Activated T-cell treated with anti-CD3 and anti-CD28 coated beads, Interleukin-2, amount 50 U/mL, for 24 hours (primary cell): ENCODE measurements at regions not wholly inside any gene's neighbourhood (a gene's known extent, or its start where the extent isn't known, plus 50 kb on each side); places are given as distances from the start of the nearest gene placed in this dataset.

Experiments
- DNase-seq: peaks from one replicate; pipeline ENCODE4 v3.0.0-alpha.2; 2020
- H3K27ac Mint-ChIP-seq: 2 replicates; pipeline ENCODE4 v1.8.0; 2020; ENCODE audit warnings: mild to moderate bottlenecking, mixed read lengths
- H3K27me3 Mint-ChIP-seq: 2 replicates; pipeline ENCODE4 v1.8.0; 2020; ENCODE audit warnings: mixed read lengths
- H3K36me3 Mint-ChIP-seq: 2 replicates; pipeline ENCODE4 v1.8.0; 2020; ENCODE audit warnings: low read depth, mixed read lengths
- H3K4me1 Mint-ChIP-seq: 2 replicates; pipeline ENCODE4 v1.8.0; 2020; ENCODE audit warnings: low read depth, mixed read lengths
- H3K4me3 Mint-ChIP-seq: 2 replicates; pipeline ENCODE4 v1.8.0; 2020; ENCODE audit warnings: mild to moderate bottlenecking, moderate library complexity, mixed read lengths
- H3K9me3 Mint-ChIP-seq: 2 replicates; pipeline ENCODE4 v1.8.0; 2020; ENCODE audit warnings: mixed read lengths

DNA sequence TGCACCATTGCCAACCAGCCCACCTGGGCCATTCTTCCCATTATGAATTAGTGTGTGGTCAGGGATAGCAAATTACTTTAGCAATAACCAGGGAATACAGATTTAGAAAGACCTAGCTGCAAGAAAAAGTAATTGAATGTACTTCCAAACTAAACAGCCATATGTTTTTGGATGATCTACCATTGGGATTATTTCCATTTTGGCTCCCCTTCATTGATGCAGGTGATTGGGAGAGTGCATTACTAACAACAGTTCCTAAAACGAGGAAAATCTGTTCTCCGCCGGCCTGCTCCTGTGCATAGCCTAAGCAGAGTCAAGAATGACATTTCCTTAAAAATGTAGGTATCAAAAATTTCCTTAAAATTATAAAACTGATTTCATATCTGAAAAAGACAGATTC lies 58.5 kb downstream of the MAIP1 start:
- peaks cover 14% of the 10 kb centered on the region for H3K27me3 Mint-ChIP-seq
- H3K27ac Mint-ChIP-seq: no peak overlapping the region
- no peak for DNase-seq
- H3K9me3 Mint-ChIP-seq: peaks cover 3% of the 10 kb centered on the region
- no peaks in the 10 kb centered on the region for H3K4me1 Mint-ChIP-seq
- no peak overlapping the region for H3K4me3 Mint-ChIP-seq
- no peaks in the 10 kb centered on the region for H3K36me3 Mint-ChIP-seq

DNA sequence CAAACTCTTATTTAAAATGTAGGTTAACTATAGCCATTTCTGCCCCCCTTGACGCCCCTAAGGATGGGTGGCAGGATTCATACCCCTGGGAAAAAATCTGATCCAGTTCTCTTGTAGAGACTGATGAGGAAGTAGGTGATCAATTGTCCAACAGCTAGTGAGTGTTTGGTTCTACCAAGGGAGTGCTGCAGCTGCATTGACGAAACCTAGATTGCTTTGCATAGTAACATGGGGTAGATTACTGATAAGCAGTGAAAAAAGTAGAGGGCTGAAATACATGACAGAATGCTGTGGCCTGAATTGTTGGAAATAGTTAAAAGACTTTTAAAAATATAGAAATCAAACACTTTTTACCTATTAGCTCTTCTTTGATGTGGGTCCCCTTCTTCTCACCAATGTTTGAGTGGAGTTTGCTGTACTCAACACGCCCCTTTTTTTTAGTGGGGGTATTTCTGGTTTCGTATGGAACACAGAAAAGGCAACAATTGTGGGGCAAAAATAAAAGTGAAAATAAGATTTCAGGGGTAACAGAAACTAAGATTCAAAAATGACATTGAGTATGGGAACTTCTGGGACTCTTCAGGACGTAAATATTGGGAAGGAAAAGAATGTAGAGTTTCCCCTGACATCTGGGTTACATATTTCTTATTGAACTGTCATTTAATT lies 66.2 kb downstream of the MAIP1 start:
- peaks cover 3% of the 10 kb centered on the region for H3K9me3 Mint-ChIP-seq
- no peaks in the 10 kb centered on the region for H3K4me1 Mint-ChIP-seq
- H3K27ac Mint-ChIP-seq: no peak overlapping the region
- no peak for DNase-seq
- H3K4me3 Mint-ChIP-seq: no peak overlapping the region
- H3K36me3 Mint-ChIP-seq: no peaks in the 10 kb centered on the region
- H3K27me3 Mint-ChIP-seq: peaks cover 13% of the 10 kb centered on the region

DNA sequence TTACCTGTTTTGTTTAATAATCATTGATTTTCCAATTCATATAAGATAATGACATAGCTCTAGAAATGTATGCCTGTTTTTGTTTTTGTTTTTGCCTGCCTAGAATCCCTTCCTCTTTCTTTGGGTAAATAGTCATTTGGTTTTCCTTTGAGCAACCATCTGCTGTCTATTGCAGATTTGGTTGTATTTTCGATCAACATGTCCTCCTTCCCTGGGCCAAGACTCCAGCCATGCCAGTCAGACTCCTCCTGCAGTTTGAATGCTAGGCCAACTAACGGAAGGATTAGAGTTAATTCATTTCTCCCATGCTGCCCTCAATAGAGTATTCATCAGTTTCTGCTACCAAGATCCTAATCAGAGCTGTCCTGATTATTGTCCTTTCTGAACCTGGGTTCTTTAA lies 67.1 kb downstream of the MAIP1 start:
- no peak overlapping the region for H3K27ac Mint-ChIP-seq
- H3K4me1 Mint-ChIP-seq: no peaks in the 10 kb centered on the region
- peaks cover 10% of the 10 kb centered on the region for H3K27me3 Mint-ChIP-seq
- no peak overlapping the region for H3K4me3 Mint-ChIP-seq
- H3K36me3 Mint-ChIP-seq: no peaks in the 10 kb centered on the region
- no peak for DNase-seq
- no peaks in the 10 kb centered on the region for H3K9me3 Mint-ChIP-seq

DNA sequence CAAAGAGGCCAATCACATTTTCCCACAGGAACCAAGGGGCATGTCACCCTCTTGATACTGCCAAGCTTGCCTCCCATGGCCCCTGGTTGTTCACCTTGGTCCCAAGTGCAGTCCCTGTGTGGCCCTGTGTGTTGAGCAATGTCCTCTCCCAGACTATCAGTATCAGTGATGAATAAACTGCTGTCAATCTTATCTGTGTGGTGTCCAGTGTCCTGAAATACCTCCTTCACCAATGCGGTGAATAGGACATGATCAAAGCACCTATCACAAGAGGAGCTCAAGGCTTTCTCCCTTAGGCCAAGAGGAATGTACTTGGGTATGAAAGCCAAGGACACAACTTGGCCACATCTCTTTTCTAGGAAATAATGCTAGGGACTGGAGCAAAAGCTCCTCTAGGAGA lies 68.2 kb downstream of the MAIP1 start:
- peaks cover 3% of the 10 kb centered on the region for H3K27me3 Mint-ChIP-seq
- no peak for DNase-seq
- H3K9me3 Mint-ChIP-seq: no peaks in the 10 kb centered on the region
- H3K4me1 Mint-ChIP-seq: no peaks in the 10 kb centered on the region
- H3K4me3 Mint-ChIP-seq: no peak overlapping the region
- H3K36me3 Mint-ChIP-seq: no peaks in the 10 kb centered on the region
- no peak overlapping the region for H3K27ac Mint-ChIP-seq

DNA sequence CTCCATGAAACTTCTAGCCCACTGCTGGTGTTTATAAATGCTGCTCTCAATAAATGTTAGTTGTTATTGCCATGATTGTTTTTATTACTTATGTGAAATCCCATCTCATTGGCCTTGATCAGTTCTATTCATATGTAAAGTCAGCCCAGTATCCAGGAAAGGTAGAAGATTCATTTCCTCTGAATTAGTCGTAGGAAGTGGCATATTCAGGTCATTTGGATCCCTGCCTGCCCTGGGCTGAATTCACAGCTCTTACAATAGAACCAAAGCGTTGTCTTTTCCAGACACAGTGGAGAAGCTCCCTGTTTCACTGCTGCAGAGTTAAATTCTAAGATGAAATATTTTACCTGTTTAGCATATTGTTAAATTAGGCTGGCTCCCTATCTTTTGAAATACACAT lies 70.3 kb downstream of the MAIP1 start:
- DNase-seq: no peak
- Mint-ChIP-seq H3K4me3 (no peak overlapping the region), H3K27me3 (peaks cover 3% of the 10 kb centered on the region), H3K36me3 (no peaks in the 10 kb centered on the region), H3K27ac (no peak overlapping the region), H3K4me1 (no peaks in the 10 kb centered on the region), H3K9me3 (no peaks in the 10 kb centered on the region)

DNA sequence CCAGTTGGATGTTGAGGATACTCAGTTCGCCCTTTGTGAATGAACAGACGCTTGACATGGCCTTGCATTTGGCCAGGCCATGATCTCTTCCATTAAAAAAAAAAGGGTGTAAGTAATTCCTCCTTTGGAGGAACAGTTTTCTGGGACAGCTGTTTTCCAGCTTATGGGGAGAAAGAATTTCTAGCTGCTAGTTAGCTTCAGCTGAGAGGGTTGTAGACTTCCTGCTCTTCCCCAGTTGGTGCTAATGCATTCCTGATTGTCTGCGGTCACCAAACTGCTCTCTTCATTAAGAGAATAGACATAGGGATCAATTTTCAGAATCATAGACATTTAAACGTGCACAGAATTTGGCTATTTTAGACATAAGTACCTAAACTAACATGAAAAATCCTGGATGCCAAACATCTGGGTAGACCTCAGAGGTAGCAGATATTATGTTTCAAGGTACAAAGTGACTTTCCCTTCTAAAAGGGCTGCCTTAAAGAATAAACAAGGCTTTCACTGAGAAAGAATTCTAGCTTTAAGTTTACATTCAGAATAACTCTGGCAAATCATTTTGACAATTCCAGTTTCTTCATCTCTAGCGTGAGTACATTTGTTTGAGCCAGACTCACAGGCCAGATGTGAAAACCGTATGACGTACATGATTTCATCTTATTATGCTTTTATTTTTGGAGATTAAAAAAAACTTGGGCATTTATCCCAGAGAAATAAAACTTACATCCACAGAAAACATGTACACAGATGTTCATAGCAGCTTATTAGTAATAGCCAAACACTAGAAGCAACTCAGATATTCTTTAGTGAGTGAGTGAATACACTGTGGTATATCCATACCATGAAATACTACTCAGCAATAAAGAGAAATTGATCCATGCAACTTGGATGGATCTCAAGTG lies 71.2 kb downstream of the MAIP1 start:
- H3K27ac Mint-ChIP-seq: no peak overlapping the region
- H3K9me3 Mint-ChIP-seq: no peaks in the 10 kb centered on the region
- H3K36me3 Mint-ChIP-seq: no peaks in the 10 kb centered on the region
- no peak overlapping the region for H3K4me3 Mint-ChIP-seq
- peaks cover 3% of the 10 kb centered on the region for H3K27me3 Mint-ChIP-seq
- H3K4me1 Mint-ChIP-seq: no peaks in the 10 kb centered on the region
- DNase-seq: no peak

DNA sequence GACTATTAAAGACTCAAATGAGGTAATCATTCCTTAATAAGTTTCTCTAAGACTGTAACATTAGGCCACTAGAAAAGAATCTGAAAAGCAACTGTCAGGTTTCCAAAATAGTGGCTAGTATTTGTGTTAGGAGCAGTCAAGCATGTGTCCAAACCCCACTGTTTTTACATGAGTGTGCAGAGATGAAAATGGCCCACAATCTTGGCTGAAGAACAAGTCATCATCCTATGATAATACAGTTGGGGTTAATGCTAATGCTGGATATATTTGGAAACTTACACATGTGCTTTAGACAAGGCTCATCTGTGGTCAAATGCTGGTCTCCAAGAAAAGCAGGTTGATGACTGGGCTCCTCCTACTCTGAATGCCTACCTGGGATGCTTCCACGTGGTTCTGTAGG lies 73.6 kb downstream of the MAIP1 start:
- Mint-ChIP-seq H3K9me3 (no peaks in the 10 kb centered on the region), H3K4me3 (no peak overlapping the region), H3K4me1 (no peaks in the 10 kb centered on the region), H3K27ac (no peak overlapping the region), H3K36me3 (no peaks in the 10 kb centered on the region), H3K27me3 (peaks cover 9% of the 10 kb centered on the region)
- DNase-seq: no peak

DNA sequence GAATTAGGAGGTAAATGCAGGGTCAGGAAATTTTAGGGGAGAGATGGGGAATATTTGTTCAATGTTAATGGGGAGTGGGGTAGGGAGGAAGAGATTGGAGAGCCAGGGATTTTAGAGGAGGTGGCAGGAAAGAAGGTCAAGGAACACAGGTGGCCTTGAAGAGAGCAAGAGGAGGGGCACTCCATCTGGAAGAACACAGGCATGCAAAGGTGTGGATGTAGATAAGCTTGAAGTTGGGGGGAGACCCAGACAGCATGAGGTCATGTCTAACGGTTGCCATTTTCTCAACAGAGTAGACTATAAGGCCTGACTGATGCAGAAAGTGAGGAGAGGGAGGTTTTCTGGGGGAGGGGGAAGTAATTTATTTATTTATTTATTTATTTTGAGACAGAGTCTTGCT lies 77.5 kb downstream of the MAIP1 start:
- no peak overlapping the region for H3K27ac Mint-ChIP-seq
- H3K9me3 Mint-ChIP-seq: no peaks in the 10 kb centered on the region
- H3K4me3 Mint-ChIP-seq: no peak overlapping the region
- H3K4me1 Mint-ChIP-seq: no peaks in the 10 kb centered on the region
- H3K36me3 Mint-ChIP-seq: no peaks in the 10 kb centered on the region
- H3K27me3 Mint-ChIP-seq: peaks cover 8% of the 10 kb centered on the region
- DNase-seq: no peak

DNA sequence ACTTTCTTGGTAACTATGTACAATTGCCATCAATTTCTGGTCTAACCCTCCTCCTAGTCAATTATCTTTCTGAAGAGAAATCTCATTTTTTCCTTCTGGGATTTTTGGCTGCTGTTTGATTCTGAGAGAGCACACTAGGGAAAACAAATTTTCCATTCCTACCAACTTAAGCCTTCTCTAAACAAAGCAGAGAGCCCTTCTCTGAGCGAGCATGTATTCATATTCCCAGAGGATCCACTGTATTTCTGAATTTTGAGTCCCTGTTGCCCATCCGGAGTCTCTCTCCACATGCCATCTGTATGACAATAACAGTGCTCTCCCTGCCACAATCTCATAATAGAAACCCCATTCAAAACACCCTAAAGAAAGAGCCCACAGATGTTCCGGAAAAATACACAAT lies 78.5 kb downstream of the MAIP1 start:
- H3K9me3 Mint-ChIP-seq: no peaks in the 10 kb centered on the region
- H3K36me3 Mint-ChIP-seq: no peaks in the 10 kb centered on the region
- no peak overlapping the region for H3K4me3 Mint-ChIP-seq
- H3K27me3 Mint-ChIP-seq: peaks cover 8% of the 10 kb centered on the region
- no peak overlapping the region for H3K27ac Mint-ChIP-seq
- no peaks in the 10 kb centered on the region for H3K4me1 Mint-ChIP-seq
- no peak for DNase-seq

DNA sequence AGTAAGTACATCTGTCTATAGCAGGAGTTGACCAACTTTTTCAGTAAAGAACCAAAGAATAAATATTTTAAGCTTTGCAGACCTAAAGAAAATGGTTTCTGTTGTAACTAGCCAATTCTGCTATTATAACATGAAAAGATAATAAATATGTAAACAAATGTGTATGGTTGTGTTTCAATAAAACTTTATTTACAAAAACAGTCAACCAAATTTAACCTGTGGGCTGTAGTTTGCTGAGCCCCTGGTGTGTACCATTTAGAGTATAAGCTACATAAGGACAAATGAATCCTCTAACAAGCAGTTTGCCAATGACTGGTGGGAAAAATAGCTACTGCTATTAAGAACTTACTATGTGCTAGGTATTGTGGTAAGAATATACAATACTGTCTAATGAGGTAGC lies 79.4 kb downstream of the MAIP1 start:
- Mint-ChIP-seq H3K9me3 (no peaks in the 10 kb centered on the region), H3K27me3 (peaks cover 12% of the 10 kb centered on the region), H3K4me1 (no peaks in the 10 kb centered on the region), H3K27ac (no peak overlapping the region), H3K36me3 (no peaks in the 10 kb centered on the region), H3K4me3 (no peak overlapping the region)
- no peak for DNase-seq

DNA sequence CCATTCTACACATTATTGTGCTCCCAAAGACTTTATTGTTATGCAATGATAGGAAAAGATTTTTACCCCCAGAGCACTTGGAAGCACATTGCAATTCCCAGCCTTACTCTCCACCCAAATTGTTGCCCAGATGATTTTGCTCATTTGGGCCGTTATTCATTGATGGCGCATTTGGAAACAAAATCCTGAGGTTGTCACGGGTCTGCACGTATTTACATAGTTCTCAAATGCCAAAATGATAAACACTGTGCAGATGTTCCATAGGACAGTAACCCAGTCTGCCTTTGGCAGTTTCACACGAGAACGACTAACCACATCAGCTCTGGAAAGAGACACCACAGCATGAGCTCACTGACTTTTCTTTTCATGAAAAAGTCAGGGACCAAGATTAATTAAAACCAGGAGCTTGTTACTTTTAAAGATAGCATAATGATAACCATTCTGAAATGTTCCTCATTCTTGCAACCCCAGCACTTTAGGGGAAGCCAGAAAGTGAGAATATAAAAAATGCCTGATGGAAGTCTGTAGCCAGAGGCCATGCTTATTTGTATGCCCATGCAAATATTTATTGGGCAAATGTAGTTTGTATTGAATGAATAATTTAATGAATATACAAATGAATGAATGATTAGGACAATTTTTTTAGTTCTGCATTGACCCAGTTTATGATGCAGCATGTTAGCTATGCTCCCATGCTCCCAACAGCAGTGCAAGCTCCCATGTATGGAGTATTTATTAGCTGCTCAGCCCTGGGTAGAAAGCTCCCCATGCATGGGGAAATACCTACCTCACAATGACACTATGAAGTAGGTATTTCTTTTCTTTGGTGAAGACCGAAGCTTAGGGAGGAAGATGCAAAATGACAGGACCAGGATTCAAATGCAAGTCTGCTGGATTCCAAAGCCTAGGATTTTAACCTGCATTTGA lies 84.6 kb downstream of the MAIP1 start:
- H3K27me3 Mint-ChIP-seq: peaks cover 15% of the 10 kb centered on the region
- no peak for DNase-seq
- H3K4me1 Mint-ChIP-seq: no peaks in the 10 kb centered on the region

DNA sequence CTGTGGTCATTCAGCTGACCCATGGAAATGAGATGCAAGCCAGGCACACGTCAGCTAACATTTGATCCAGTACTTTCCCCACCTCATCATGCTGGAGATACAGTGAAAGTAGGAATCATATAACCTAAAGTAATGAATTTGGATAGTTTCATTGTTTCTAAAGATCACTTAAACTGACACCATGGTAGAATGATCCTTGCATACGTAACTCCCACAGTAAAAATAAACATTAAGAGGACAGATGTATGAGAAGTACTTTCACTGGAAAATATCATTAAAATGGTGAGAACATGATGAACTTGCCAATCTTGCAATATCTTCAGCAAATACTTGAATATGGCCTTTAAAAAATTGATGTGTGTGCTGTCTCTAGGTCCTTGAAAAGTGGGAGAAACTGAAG lies 85.4 kb downstream of the MAIP1 start:
- Mint-ChIP-seq H3K4me3 (no peak overlapping the region), H3K36me3 (no peaks in the 10 kb centered on the region), H3K27me3 (peaks cover 15% of the 10 kb centered on the region), H3K9me3 (peaks cover 10% of the 10 kb centered on the region), H3K4me1 (no peaks in the 10 kb centered on the region), H3K27ac (no peak overlapping the region)
- DNase-seq: no peak

More for the DNA sequence above, 84.6 kb downstream of the MAIP1 start:
- H3K27ac Mint-ChIP-seq: no peak overlapping the region
- peaks cover 6% of the 10 kb centered on the region for H3K9me3 Mint-ChIP-seq
- H3K4me3 Mint-ChIP-seq: no peak overlapping the region
- H3K36me3 Mint-ChIP-seq: no peaks in the 10 kb centered on the region

DNA sequence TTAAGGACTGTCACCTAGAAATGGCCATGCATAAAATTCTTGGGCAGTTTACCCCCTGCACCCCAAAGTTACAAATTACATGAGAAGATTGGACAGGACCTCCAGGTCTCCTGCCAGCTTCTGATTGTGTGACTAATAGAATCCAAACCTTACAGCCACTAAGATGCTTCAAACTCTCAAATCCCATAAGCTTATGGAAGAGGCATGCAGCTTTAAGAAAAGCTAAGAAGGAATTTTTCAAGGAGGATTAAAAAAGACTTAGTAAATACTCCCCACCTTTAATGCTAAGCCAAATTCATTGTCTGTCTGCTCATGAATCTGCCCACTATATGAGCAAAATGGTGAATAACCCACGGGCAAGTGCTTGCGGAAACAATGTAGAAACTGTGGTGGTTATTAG lies 86.3 kb downstream of the MAIP1 start:
- Mint-ChIP-seq H3K4me3 (no peak overlapping the region), H3K36me3 (no peaks in the 10 kb centered on the region), H3K4me1 (no peaks in the 10 kb centered on the region), H3K9me3 (peaks cover 14% of the 10 kb centered on the region), H3K27me3 (peaks cover 15% of the 10 kb centered on the region), H3K27ac (no peak overlapping the region)
- DNase-seq: no peak

DNA sequence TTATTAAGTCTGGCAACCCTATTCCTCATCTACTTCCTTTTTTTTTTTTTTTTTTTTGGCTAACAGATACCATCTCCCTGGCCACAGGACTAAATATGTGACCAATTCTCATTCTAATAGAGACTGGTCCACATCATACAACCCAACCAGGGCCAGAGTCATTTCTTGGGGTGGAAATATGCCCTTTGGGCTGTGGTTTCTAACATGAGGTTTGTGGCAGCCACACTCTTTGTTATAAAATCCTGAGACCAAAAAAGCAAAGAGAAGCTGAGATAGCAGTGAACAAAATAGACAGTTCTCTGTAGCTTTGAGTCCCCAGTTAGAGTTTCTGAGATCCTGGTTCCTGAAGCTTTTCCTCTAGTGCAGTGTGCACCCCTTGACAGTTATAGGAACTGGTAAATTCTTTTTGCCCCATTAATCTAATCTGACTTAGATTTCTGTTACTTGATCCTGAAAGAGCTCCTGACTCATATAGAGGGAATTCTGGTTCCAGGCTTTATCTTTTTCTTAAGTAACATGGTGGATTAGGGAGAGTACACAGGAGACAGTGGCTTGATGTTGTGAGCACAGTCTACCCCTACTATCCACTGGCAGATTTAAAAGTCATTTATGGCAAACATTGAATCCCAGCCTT lies 86.8 kb downstream of the MAIP1 start:
- DNase-seq: no peak
- Mint-ChIP-seq H3K27me3 (peaks cover 15% of the 10 kb centered on the region), H3K4me3 (no peak overlapping the region), H3K27ac (no peak overlapping the region), H3K9me3 (peaks cover 18% of the 10 kb centered on the region), H3K4me1 (no peaks in the 10 kb centered on the region), H3K36me3 (no peaks in the 10 kb centered on the region)
